Naive thymus-derived CD8-positive, alpha-beta T cell (primary cell): ENCODE measurements at regions not wholly inside any gene's neighbourhood (a gene's known extent, or its start where the extent isn't known, plus 50 kb on each side); places are given as distances from the start of the nearest gene placed in this dataset.
A peak's percentile ranks its signal among the peaks of the same experiment; 100 is the strongest.

Experiments used
- ATAC-seq, 2 donors: fragments of 150-1000 bp; cut with Tn5 transposase in 1 of 2; sonication (Bioruptor Pico), chemical (Tn5 transposase) in 1 of 2; 1 replicate in 1 of 2; 2 replicates in 1 of 2; pipeline ENCODE4 v1.10.0; 2021; ENCODE audit warnings: mild to moderate bottlenecking in 2 of 2, moderate library complexity in 2 of 2
- POLR2A ChIA-PET: fragments of 350-600 bp; sonication (Branson Sonifier 250); formaldehyde crosslinking; loops from one replicate; lab custom pipeline; 2021; ENCODE audit warnings: antibody characterized with exemption; lab: Charles Lee
- DNase-seq, 10 donors: peaks; one replicate each; pipeline versions ENCODE4 v3.0.0 to v3.0.0-alpha.2; 2020 to 2022
- H3K27ac Mint-ChIP-seq, 10 donors: one replicate each; pipeline ENCODE4 v1.8.0; 2020 to 2022; ENCODE audit warnings: mild to moderate bottlenecking in 10 of 10, mixed read lengths in 10 of 10, moderate library complexity in 4 of 10, inconsistent platforms in 1 of 10
- H3K27me3 Mint-ChIP-seq, 5 donors: one replicate each; pipeline ENCODE4 v1.8.0; 2021 to 2022; ENCODE audit warnings: mixed read lengths in 5 of 5
- H3K36me3 Mint-ChIP-seq, 3 donors: one replicate each; pipeline ENCODE4 v1.8.0; 2020 to 2022; ENCODE audit warnings: mixed read lengths in 3 of 3, mild to moderate bottlenecking in 2 of 3, inconsistent platforms in 1 of 3
- H3K4me1 Mint-ChIP-seq, 4 donors: one replicate each; pipeline ENCODE4 v1.8.0; 2021 to 2022; ENCODE audit warnings: mixed read lengths in 4 of 4
- H3K4me3 Mint-ChIP-seq, 10 donors: one replicate each; pipeline ENCODE4 v1.8.0; 2020 to 2022; ENCODE audit warnings: mild to moderate bottlenecking in 10 of 10, mixed read lengths in 10 of 10, moderate library complexity in 6 of 10, inconsistent platforms in 1 of 10
- H3K9me3 Mint-ChIP-seq, 9 donors: one replicate each; pipeline ENCODE4 v1.8.0; 2020 to 2022; ENCODE audit warnings: mixed read lengths in 9 of 9, mild to moderate bottlenecking in 3 of 9, inconsistent platforms in 1 of 9, moderate library complexity in 1 of 9

DNA sequence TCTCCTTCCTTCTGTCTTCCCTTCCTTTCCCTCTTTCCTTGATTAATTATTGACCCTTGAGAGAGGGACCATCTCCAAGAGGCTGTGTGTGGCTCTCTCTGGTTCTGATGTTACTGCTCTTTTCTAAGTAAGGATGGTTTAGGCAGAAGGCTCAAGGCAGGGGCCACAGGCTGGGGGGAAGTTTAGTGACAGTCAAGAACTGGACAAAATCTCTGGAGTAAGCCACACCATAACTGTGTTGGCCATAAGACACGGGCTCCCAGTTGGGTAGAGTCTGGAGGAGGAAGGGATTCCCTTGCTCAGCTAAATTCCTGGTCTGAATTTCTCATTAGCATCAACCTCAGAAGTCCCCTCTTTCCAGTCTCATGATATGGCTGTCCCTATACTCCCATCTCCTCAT is 74.7 kb downstream of the BUD13 start:
- no peaks in the 10 kb centered on the region for H3K4me1 Mint-ChIP-seq
- no peak overlapping the region for H3K27ac Mint-ChIP-seq
- no peaks in the 10 kb centered on the region for H3K36me3 Mint-ChIP-seq
- H3K9me3 Mint-ChIP-seq: no peaks in the 10 kb centered on the region
- no peak for DNase-seq
- POLR2A ChIA-PET: no interaction called here
- H3K27me3 Mint-ChIP-seq: peaks cover 4 to 20% (median 14%) of the 10 kb centered on the region in 5 donors
- ATAC-seq: no peak
- H3K4me3 Mint-ChIP-seq: no peak overlapping the region

DNA sequence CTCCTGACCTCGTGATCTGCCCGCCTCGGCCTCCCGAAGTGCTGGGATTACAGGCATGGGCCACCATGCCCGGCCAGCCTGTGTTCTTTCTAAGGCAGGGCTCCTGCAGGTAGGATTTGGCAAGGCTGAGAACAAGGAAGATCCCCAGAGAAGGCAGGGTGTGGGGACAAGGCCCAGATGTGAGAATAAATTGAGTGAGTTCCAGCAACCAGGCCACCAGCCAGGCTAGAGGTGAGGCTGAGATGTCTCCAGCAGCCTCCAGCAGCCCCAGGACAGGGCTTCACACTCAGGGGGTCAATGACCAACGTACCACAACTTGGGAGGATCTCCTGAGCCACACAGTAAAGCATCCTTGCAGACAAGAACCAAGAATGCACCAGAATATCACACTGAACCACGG is 75.1 kb downstream of the BUD13 start:
- Mint-ChIP-seq H3K36me3 (no peaks in the 10 kb centered on the region), H3K9me3 (no peaks in the 10 kb centered on the region), H3K27me3 (peaks cover 4 to 22% (median 14%) of the 10 kb centered on the region in 5 donors), H3K27ac (no peak overlapping the region), H3K4me1 (no peaks in the 10 kb centered on the region), H3K4me3 (no peak overlapping the region)
- DNase-seq (no peak), ATAC-seq (no peak)
- POLR2A ChIA-PET: no interaction called here

DNA sequence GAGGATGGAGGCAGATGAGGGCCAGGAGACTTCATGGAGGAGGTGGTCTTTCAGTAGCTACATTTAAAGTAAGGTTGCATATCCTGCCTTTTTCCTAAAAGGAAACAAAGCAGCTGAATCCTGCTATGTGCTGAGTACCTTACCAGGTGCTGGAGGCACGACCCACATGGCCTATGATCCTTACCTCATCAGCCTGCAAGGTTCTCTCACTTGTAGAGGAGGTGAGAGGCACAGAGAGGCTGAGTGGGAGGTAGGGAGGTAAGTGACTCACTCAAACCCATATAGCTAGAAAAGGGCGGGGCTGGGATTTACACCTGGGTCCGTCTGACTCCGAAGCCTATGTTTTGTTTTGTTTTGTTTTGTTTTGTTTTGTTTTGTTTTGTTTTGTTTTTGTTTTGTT is 75.8 kb downstream of the BUD13 start:
- POLR2A ChIA-PET: no interaction called here
- ATAC-seq (no peak), DNase-seq (no peak)
- no peaks in the 10 kb centered on the region for H3K9me3 Mint-ChIP-seq
- H3K36me3 Mint-ChIP-seq: no peaks in the 10 kb centered on the region
- H3K4me1 Mint-ChIP-seq: no peaks in the 10 kb centered on the region
- H3K27me3 Mint-ChIP-seq: peaks cover 4 to 22% (median 14%) of the 10 kb centered on the region in 5 donors
- H3K27ac Mint-ChIP-seq: no peak overlapping the region
- H3K4me3 Mint-ChIP-seq: no peak overlapping the region

DNA sequence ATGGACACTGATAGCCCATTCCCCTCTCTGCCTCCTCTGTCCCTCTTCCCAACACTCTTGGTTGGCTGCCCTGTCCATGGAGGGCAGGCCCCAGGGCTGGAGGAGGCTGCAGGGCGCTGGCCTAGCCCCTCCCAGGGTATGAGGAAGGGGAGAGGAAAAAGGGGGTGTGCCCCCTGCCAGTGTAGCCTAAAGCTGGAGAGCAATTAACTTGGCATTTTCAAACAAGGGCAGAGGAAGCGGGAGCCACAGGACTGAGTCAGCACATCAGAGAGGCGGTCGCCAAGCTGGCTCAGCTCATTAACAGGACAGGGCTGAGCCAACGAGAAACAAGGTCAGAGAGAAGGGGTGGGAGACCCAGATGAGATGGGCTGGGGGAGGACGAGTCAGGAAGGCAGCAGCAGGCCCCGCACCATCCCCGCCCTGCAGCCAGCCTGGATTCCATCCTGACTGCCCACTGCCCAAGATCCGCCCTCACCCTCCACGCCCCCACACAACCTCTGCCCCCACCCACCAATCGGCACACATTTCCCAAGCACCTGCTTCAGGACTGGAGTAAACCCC is 76.3 kb downstream of the BUD13 start:
- ATAC-seq (no peak), DNase-seq (no peak)
- no peaks in the 10 kb centered on the region for H3K36me3 Mint-ChIP-seq
- peaks cover 4 to 22% (median 14%) of the 10 kb centered on the region in 5 donors for H3K27me3 Mint-ChIP-seq
- H3K9me3 Mint-ChIP-seq: no peaks in the 10 kb centered on the region
- H3K4me1 Mint-ChIP-seq: peaks cover 0 to 2% (median 0%) of the 10 kb centered on the region in 4 donors
- POLR2A ChIA-PET: no interaction called here
- no peak overlapping the region for H3K4me3 Mint-ChIP-seq
- H3K27ac Mint-ChIP-seq: no peak overlapping the region

DNA sequence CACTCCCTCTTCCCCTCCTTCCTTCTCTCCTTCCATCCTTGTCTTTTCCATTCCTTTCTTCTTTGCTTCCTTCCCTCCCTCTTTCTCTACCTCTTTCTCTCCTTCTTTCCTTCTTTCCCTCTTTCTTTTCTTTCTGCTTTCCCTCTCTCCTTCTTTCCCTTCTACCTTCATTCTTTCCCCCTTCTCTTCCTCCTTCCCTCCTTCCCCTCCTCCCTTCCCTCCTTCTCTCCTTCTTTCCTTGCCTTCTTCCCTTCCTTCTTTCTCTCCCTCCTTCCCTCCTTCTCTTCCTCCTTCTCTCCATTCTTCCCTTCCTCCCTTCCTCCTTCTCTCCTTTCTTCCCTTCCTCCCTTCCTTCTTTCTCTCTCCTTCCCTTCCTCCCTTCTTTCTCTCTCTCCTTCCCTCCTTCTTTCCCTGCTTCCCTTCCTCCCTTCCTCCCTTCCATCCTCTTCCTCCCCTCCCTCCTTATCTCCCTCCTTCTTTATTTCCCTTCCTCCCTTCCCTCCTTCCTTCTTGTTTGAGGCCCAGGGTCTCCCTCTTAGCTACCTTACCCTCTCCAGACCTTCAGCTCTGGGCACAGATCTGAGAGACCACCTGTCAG is 77.0 kb downstream of the BUD13 start:
- ATAC-seq (no peak), DNase-seq (no peak)
- H3K4me1 Mint-ChIP-seq: peaks cover 0 to 2% (median 0%) of the 10 kb centered on the region in 4 donors
- peaks cover 4 to 22% (median 14%) of the 10 kb centered on the region in 5 donors for H3K27me3 Mint-ChIP-seq
- H3K27ac Mint-ChIP-seq: peak overlapping the region in 1 of 10 donors; percentile 70
- no peaks in the 10 kb centered on the region for H3K36me3 Mint-ChIP-seq
- POLR2A ChIA-PET: no interaction called here
- H3K4me3 Mint-ChIP-seq: no peak overlapping the region
- no peaks in the 10 kb centered on the region for H3K9me3 Mint-ChIP-seq

DNA sequence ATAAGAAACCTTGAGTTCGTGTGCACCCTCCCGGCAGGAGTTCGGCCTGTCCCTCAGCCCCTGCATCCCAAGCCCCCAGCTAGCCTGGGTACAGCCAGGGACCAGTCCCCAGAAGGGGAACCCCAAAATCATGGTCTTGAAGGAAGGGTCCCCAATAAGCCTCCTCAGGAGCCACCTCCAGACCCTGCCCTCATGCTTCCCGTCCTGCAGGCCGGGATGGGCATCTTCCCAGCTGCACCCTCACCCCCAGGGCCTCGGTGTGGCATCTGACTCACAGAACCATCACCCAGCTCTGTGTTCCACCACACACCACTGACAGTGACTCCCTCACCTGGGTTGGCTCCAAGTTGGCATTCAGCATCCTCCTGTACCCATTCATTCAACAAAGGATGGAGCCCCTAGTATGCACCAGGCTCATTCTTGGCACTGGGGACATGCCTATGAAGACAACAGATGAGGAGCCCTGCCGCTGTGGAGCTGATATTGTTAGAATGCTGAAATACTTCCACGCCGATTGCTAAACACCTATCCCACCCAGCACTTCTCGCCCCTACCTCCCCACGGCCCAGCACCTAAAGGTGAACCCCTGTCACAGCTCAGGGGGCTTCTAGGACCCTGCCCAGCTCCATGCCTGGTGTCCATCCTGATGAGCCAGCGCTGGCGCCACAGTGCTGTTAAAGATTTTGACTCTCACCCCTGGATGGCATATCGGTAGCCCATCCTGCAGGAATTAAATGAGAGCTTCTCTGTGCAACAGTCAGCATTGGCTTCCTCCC is 77.8 kb downstream of the BUD13 start:
- ATAC-seq: no peak
- POLR2A ChIA-PET: no interaction called here
- H3K36me3 Mint-ChIP-seq: no peaks in the 10 kb centered on the region
- H3K27ac Mint-ChIP-seq: peak overlapping the region in 1 of 10 donors; percentile 70
- H3K9me3 Mint-ChIP-seq: no peaks in the 10 kb centered on the region
- no peak overlapping the region for H3K4me3 Mint-ChIP-seq
- DNase-seq: no peak
- H3K4me1 Mint-ChIP-seq: peaks cover 0 to 2% (median 0%) of the 10 kb centered on the region in 4 donors
- peaks cover 4 to 22% (median 14%) of the 10 kb centered on the region in 5 donors for H3K27me3 Mint-ChIP-seq

DNA sequence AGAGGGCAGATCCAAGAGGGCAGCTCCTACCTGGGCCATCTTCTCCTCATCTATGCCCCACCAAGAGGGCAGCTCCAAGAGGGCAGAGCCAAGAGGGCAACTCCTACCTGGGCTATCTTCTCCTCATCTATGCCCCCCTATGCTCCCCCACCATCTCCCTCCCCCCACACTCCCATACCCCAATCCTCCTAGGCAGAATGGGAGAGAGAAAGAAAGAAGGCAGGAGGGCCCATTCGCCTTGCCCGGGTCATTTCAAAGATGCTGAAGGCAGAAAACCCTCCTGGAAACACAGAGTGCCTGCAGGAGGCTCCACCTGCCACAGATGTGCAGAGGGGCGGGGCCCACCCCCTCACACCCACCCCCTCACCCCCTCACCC is 78.5 kb downstream of the BUD13 start:
- DNase-seq (no peak), ATAC-seq (no peak)
- Mint-ChIP-seq H3K27ac (no peak overlapping the region), H3K27me3 (peaks cover 4 to 19% (median 11%) of the 10 kb centered on the region in 5 donors), H3K36me3 (no peaks in the 10 kb centered on the region), H3K4me3 (no peak overlapping the region), H3K4me1 (peaks cover 0 to 2% (median 0%) of the 10 kb centered on the region in 4 donors), H3K9me3 (no peaks in the 10 kb centered on the region)
- POLR2A ChIA-PET: no interaction called here

DNA sequence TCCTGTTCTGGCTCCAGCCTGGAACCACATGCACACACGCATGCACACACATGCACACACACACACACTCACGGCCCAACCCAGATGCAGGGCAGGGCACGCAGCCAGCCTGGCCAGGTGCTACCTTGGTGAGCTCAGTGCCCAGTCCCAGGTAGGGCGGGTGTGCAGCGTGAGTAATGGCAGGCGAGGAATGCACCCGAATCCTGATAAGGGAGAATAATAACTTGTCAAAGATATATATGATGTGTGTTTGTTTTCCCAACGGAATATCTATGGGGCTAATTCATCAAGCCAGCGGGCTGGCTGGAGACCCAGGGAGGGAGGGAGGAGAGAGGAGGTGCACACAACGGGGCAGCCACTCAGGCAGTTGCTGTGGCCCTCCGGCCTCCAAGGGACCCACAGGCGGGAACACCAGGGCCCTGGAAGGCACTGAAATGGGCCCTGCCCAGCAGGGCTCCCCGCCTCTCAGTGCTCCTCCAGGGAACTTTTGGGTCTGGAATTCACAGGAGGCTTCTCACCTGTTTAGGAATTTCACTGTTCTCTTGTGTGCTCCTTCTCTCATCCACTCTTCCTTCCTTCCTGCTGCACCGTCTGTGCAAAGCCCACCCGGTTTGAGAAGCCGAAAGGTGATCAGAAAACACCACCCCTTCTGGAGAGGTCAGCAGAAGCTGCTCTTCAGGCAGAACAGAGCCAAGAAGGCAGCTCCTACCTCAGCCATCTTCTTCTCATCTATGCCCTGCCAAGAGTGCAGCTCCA is 79.0 kb downstream of the BUD13 start:
- POLR2A ChIA-PET: no interaction called here
- Mint-ChIP-seq H3K9me3 (no peaks in the 10 kb centered on the region), H3K27ac (no peak overlapping the region), H3K4me1 (peaks cover 0 to 2% (median 0%) of the 10 kb centered on the region in 4 donors), H3K4me3 (no peak overlapping the region), H3K36me3 (no peaks in the 10 kb centered on the region), H3K27me3 (peaks cover 4 to 18% (median 11%) of the 10 kb centered on the region in 5 donors)
- no peak for ATAC-seq
- no peak for DNase-seq

DNA sequence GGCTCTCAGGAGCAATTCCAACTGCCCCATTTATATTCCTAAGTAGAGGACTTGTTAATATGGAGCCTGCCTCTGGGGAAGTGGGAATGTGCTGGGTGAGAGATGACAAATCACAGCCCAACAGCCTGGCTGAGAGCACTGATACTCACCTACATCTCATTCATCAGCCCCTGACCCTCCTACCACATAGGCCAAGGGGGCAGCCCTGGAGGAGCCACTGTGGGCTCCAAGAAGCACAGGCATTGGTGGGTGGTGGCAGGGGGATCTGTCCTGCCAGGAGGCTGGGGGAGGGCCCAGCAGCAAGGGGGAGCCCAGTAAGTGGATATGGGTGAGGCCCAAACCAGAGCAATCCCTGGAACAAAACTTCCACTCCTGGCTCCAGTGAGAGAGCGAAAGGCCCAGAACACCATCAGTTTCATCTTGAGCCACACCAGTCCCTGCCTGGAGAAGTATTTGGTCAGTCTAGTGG is 79.7 kb downstream of the BUD13 start:
- H3K4me1 Mint-ChIP-seq: peaks cover 0 to 2% (median 0%) of the 10 kb centered on the region in 4 donors
- no peaks in the 10 kb centered on the region for H3K9me3 Mint-ChIP-seq
- ATAC-seq (no peak), DNase-seq (no peak)
- peaks cover 2 to 19% (median 10%) of the 10 kb centered on the region in 5 donors for H3K27me3 Mint-ChIP-seq
- H3K27ac Mint-ChIP-seq: no peak overlapping the region
- no peak overlapping the region for H3K4me3 Mint-ChIP-seq
- POLR2A ChIA-PET: no interaction called here
- H3K36me3 Mint-ChIP-seq: no peaks in the 10 kb centered on the region

DNA sequence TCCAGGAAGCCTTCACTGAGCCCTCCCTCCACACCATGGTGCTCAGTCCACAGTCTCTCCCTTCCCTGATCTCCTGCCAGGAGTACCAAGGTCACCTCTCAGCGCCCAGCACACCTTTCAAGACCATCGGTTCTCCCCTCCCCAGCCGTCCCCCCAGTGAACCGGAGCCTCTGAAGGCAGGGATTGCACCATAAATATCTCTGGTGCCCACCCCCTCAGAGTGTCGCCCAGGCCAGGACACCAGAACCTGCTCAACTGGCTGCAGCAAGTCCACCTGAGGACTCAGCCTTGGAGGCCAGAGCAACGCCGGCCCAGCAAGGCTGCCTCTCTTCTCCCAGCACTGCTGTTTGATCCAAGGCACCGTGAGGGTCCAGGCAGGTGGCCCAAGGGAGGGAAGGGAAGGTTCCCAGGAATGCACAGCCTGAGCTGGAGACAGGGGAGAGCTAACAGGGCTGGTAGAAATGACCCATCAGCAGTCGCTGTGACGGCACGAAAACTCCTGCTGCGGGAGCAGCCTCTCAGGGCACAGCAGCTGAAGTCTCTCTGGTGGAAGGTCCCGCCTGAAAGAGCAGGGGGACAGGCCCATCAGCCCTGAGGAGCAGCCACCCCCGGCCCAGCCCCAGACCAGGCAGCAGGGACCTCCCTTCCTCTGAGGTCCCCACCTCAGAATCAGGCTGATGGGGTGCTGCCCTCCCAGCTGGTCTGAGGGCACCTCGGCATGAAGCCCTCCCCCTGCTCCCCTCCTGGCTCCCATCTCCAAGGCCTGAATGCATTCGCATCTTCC is 80.3 kb downstream of the BUD13 start:
- Mint-ChIP-seq H3K4me3 (no peak overlapping the region), H3K36me3 (no peaks in the 10 kb centered on the region), H3K4me1 (peaks cover 0 to 2% (median 0%) of the 10 kb centered on the region in 4 donors), H3K27ac (no peak overlapping the region), H3K9me3 (no peaks in the 10 kb centered on the region), H3K27me3 (peaks cover 0 to 20% (median 12%) of the 10 kb centered on the region in 5 donors)
- DNase-seq (no peak), ATAC-seq (no peak)
- POLR2A ChIA-PET: no interaction called here

DNA sequence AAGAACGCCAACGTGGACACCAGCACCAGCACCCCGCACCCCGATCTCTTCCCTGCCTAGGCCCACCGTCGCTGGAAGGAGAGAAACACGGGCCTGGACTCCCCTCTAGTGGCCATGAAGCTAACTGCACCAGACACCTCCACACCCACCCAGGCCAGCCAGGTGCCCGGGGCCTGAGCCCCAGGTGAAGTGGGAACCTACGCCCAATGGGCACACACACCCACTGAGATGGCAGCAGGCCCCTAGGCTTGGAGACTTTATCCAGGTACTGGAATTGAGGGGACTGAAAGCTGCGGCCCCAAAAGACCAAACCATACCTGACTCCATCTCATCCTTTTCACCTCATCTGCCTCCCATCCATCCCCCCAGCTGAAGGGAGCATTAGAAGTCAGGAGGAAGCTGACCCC is 81.0 kb downstream of the BUD13 start:
- Mint-ChIP-seq H3K27me3 (peaks cover 0 to 25% (median 16%) of the 10 kb centered on the region in 5 donors), H3K4me1 (peaks cover 0 to 2% (median 0%) of the 10 kb centered on the region in 4 donors), H3K36me3 (no peaks in the 10 kb centered on the region), H3K9me3 (no peaks in the 10 kb centered on the region), H3K4me3 (no peak overlapping the region), H3K27ac (no peak overlapping the region)
- POLR2A ChIA-PET: no interaction called here
- DNase-seq (peak; percentile 25 to 75 (median 44)), ATAC-seq (peak; percentile 74 to 80)

DNA sequence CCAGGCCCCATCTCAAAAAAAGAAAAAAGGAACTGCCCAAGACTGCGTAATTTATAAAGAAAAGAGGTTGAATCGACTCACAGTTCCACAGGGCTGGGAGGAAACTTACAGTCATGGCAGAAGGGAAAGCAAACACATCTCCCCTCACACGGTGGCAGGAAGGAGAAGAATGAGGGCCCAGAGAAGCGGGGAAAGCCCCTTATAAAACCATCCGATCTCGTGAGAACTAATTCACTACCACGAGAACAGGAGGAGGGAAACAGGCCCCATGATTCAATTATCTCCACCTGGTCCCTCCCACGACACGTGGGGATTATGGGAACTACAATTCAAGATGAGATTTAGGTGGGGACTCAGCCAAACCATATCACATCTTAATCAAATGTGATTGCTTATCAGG is 82.2 kb downstream of the BUD13 start:
- Mint-ChIP-seq H3K4me3 (no peak overlapping the region), H3K4me1 (peaks cover 0 to 2% (median 0%) of the 10 kb centered on the region in 4 donors), H3K27me3 (peaks cover 0 to 16% (median 12%) of the 10 kb centered on the region in 5 donors), H3K9me3 (no peaks in the 10 kb centered on the region), H3K36me3 (no peaks in the 10 kb centered on the region), H3K27ac (peak overlapping the region in 2 of 10 donors; percentile 34 to 67)
- POLR2A ChIA-PET: no interaction called here
- no peak for DNase-seq
- ATAC-seq: no peak
